ENCODE measurements at regions not wholly inside any gene's neighbourhood (a gene's known extent, or its start where the extent isn't known, plus 50 kb on each side); places are given as distances from the start of the nearest gene placed in this dataset.

DNA sequence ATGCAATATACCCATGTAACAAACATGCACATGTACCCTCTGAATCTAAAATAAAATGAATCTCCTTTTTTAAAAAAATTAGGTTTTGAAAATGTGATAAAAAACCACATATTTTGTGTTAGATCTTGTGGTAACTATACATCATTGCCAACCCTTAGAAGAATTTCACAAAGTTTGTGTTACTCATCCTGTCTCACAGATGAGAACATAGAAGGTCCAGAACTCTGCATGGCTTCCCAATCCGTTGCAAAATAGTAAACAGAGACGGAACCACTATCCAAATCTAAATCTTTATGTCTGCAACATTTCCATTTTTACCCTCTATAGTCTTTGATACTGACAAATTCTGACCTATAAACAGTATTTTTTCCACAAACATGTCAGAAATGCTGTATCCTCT lies 759.9 kb downstream of the KCNJ2 start:
- Histone ChIP-seq H2BK20ac (ENCODE audit: low read length) (no peak overlapping the region), H4K5ac (ENCODE audit: insufficient read length, low read depth, low read length) (no peak overlapping the region), H3K9me3 (ENCODE audit: insufficient read depth in 2 of 2, low read depth in 1 of 2, low read length in 1 of 2) (no peaks in the 10 kb centered on the region), H4K20me1 (replicated peaks in 1 of 2; ENCODE audit: control insufficient read depth in 1 of 2, insufficient read depth in 2 of 2, low read length in 2 of 2) (no peaks in the 10 kb centered on the region), H2BK12ac (ENCODE audit: low read depth, low read length) (no peak overlapping the region), H3K56ac (replicated peaks; ENCODE audit: insufficient read length, low read depth, low read length) (no peak overlapping the region), H3K9ac (replicated peaks in 1 of 4; ENCODE audit: extremely low read depth in 1 of 4, low read depth in 3 of 4, low read length in 3 of 4) (no peak overlapping the region), H2BK15ac (ENCODE audit: low read length) (no peak overlapping the region), H3K4ac (replicated peaks; ENCODE audit: insufficient read length, low read depth, low read length) (no peak overlapping the region), H3K14ac (ENCODE audit: insufficient read length) (no peak overlapping the region), H3K36me3 (ENCODE audit: control insufficient read depth in 2 of 4, insufficient read depth in 4 of 4, low read length in 3 of 4) (no peaks in the 10 kb centered on the region), H3K27me3 (replicated peaks in 1 of 4; ENCODE audit: control insufficient read depth in 3 of 4, extremely low read depth in 1 of 4, insufficient read depth in 3 of 4, low read length in 3 of 4) (no peaks in the 10 kb centered on the region), H3K79me2 (ENCODE audit: control insufficient read depth in 1 of 2, insufficient read depth in 2 of 2, low read length in 2 of 2) (no peaks in the 10 kb centered on the region), H3K23me2 (ENCODE audit: low read depth, low read length) (no peaks in the 10 kb centered on the region), H2AK5ac (ENCODE audit: low read depth, low read length) (no peak overlapping the region), H2BK120ac (replicated peaks; ENCODE audit: low read depth, low read length) (no peak overlapping the region), H3K4me1 (replicated peaks in 1 of 4; ENCODE audit: control insufficient read depth in 3 of 4, insufficient read depth in 4 of 4, low read length in 3 of 4) (no peaks in the 10 kb centered on the region), H2AFZ (ENCODE audit: low read length) (no peak overlapping the region), H3K23ac (ENCODE audit: insufficient read length) (no peak overlapping the region), H3K27ac (ENCODE audit: low read depth, low read length) (no peak overlapping the region), H4K8ac (ENCODE audit: extremely low read depth, insufficient read depth, low read length) (no peak overlapping the region), H3K18ac (ENCODE audit: extremely low read depth, low read length) (no peak overlapping the region), H3K4me3 (ENCODE audit: extremely low read depth in 1 of 4, insufficient read depth in 2 of 4, low read depth in 3 of 4, low read length in 4 of 4) (no peak overlapping the region), H3K79me1 (ENCODE audit: low read depth, low read length) (no peaks in the 10 kb centered on the region), H3K4me2 (ENCODE audit: insufficient read depth in 1 of 2, low read depth in 2 of 2, low read length in 2 of 2) (no peak overlapping the region), H2BK5ac (ENCODE audit: low read depth, low read length) (no peak overlapping the region), H4K91ac (replicated peaks; ENCODE audit: insufficient read length, low read length) (no peak overlapping the region)
- TF ChIP-seq GABPA (IDR thresholded peaks at IDR 0.05; ENCODE audit: borderline replicate concordance, insufficient read depth, low read length) (no peak), CBX5 (IDR thresholded peaks at IDR 0.05; ENCODE audit: low read depth, low read length) (no peak), CHD1 (IDR thresholded peaks at IDR 0.05; ENCODE audit: low read depth, low read length) (no peak), BCL11A (IDR thresholded peaks at IDR 0.05; ENCODE audit: low read depth in 2 of 2, low read length in 2 of 2) (no peak)
- 96% methylated on average over 2 of the region's 2 CpGs; no CpG with 5 or more reads in 1 of the 2 experiments for WGBS, 2 experiments (ENCODE audit: extremely low coverage in 1 of 2, insufficient coverage in 1 of 2, insufficient read length in 1 of 2, insufficient replicate concordance in 2 of 2, low coverage in 1 of 2, low lambda C conversion rate in 2 of 2, missing lambda C conversion rate in 1 of 2)
- DNase-seq (ENCODE audit: low read depth in 1 of 2, low spot score in 2 of 2) (no peak), FAIRE-seq (no peak)
- POLR2A ChIA-PET (ENCODE audit: partially characterized antibody) = no interaction called here
- CTCF ChIA-PET (ENCODE audit: partially characterized antibody) = no interaction called here
